ENCODE measurements at regions not wholly inside any gene's neighbourhood (a gene's known extent, or its start where the extent isn't known, plus 50 kb on each side); places are given as distances from the start of the nearest gene placed in this dataset.

- DNase-seq (ENCODE audit: missing footprints): no peak
- ATAC-seq: no peak
- intact Hi-C loops (cut with DNase I): no loop called here
Measured at GRCh38 chr2:228688007-228688645, 506.6 kb upstream of the SPHKAP start.

GRCh38 chr2:228681979-228682378 is 500.5 kb upstream of the SPHKAP start:
- DNase-seq (ENCODE audit: missing footprints): no peak
- intact Hi-C loops (cut with DNase I): loop anchor here (5.0 kb wide), 1 partner anchor 905 kb away; no protein-coding TSS in a partner anchor

DNA sequence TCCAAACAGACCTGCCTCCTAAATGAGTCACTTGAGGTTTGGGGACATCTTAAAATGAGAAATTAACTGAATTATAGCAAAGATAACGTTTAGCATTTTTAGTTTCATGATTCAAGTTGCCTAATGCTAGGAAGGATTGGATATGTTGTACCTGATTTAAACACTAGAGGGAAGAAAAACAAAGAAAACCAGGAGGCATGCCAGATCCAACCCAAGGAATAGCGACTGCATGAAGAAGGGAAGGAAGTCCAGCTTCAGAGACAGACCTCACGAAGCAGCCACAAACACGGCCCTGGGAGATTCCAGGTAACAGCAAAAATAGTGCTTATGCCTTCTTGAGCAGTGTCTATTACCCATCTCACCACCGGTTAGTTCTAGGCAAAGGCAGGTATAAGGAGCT is 499.9 kb upstream of the SPHKAP start:
- intact Hi-C loops (cut with DNase I): loop anchor here (5.0 kb wide), 1 partner anchor 906 kb away; no protein-coding TSS in a partner anchor

More at GRCh38 chr2:228681979-228682378, 500.5 kb upstream of the SPHKAP start:
- no peak for ATAC-seq

GRCh38 chr2:228678110-228678509 is 496.6 kb upstream of the SPHKAP start:
- DNase-seq (ENCODE audit: missing footprints): no peak
- intact Hi-C loops (cut with DNase I): no loop called here

More for the DNA sequence above, 499.9 kb upstream of the SPHKAP start:
- DNase-seq (ENCODE audit: missing footprints): no peak
- peak; percentile 54 for ATAC-seq

DNA sequence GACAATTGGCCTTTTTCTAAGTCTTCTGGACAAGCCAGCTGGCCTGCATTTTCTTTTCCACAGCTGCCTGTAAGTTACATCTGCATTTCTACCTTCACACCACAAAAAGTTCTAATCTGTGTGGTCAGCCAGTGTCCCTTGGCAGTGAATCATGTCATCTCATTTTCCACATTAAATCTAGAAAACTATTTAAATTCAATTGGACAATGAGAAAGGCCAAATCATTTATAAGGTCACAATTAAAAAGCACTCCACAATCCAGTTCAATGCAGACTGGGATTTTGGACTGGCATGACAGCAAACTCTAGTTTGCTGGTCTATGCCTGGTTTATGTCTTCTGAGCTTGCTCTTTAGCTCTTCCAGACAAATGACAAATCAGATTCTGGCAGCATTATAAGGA is 494.2 kb upstream of the SPHKAP start:
- intact Hi-C loops (cut with DNase I): no loop called here
- no peak for DNase-seq (ENCODE audit: missing footprints)
- ATAC-seq: no peak

More at GRCh38 chr2:228678110-228678509, 496.6 kb upstream of the SPHKAP start:
- no peak for ATAC-seq

DNA sequence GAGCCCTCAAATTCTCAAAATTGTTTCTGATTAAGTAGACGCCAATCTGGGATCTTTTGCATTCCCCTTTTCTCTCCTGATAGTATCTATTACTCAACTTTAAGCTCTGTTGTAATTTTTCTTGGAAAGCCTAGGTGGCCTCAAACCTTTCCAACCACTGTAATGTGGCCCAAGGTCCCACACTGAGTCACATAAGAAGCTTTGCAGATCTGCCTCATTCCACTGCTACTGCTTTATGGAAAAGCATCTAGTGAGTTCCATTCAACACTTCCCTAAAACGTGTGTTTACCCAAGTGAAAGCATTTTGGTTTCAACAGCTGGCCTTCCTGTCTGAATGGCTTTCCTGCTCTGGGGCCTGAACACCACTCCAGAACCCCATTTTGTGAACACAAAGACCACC is 493.6 kb upstream of the SPHKAP start:
- DNase-seq (ENCODE audit: missing footprints) (no peak), ATAC-seq (peak; percentile 89)
- intact Hi-C loops (cut with DNase I): no loop called here

GRCh38 chr2:228673876-228674554 is 492.5 kb upstream of the SPHKAP start:
- DNase-seq (ENCODE audit: missing footprints) (no peak), ATAC-seq (no peak)
- intact Hi-C loops (cut with DNase I): no loop called here

- intact Hi-C loops (cut with DNase I): no loop called here
- DNase-seq (ENCODE audit: missing footprints) (no peak), ATAC-seq (no peak)
Measured at GRCh38 chr2:228669690-228670089, 488.2 kb upstream of the SPHKAP start.

GRCh38 chr2:228665232-228665631 is 483.7 kb upstream of the SPHKAP start:
- no peak for DNase-seq (ENCODE audit: missing footprints)
- no peak for ATAC-seq
- intact Hi-C loops (cut with DNase I): no loop called here

GRCh38 chr2:228658998-228659397 is 477.5 kb upstream of the SPHKAP start:
- DNase-seq (ENCODE audit: missing footprints) (no peak), ATAC-seq (no peak)
- intact Hi-C loops (cut with DNase I): loop anchor here (2.0 to 5.0 kb wide), 4 partner anchors 342 to 767 kb away; no protein-coding TSS in a partner anchor

- ATAC-seq: no peak
- DNase-seq (ENCODE audit: missing footprints): no peak
- intact Hi-C loops (cut with DNase I): loop anchor here (2.0 to 5.0 kb wide), 5 partner anchors 279 to 766 kb away; no protein-coding TSS in a partner anchor
Measured at GRCh38 chr2:228657807-228658402, 476.4 kb upstream of the SPHKAP start.

DNA sequence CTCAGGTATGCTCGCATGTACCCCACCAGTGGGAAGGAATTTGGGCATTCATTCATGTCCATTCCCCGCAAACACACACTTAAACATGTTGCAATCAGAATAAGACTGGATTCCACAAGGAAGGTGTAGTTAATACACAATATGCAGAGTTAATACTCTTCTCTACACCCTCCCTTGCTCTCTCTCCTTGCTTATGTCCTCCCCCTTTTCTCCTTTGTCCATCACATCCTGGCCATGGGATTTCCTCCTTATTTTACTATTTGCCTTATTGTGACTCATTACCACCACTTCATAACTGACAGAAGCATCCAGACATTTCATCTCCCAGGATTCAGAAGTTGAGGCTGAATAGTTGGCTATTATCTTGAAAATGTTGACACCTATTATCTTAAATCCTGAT is 473.8 kb upstream of the SPHKAP start:
- ATAC-seq (no peak), DNase-seq (ENCODE audit: missing footprints) (no peak)
- intact Hi-C loops (cut with DNase I): loop anchor here (5.0 kb wide), 3 partner anchors 338 to 763 kb away; no protein-coding TSS in a partner anchor

DNA sequence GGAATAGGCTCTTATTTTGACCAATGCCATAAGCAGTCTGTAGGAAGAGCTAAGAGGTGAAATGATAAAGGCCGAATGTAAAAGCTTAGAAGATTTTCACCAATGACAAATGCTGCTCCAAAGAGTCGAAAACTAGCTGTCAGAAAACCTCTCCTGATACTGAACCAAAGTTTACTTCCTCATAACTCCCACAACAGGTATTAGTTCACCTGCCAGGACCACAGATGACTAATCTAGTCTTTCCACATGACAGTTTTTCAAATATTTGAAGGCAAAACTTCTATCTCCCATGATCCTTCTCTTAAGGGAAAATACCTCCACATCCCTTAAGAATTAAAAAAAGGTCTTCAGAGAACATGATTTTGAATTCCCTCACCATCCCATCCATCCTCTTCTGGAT is 473.2 kb upstream of the SPHKAP start:
- DNase-seq (ENCODE audit: missing footprints): no peak
- intact Hi-C loops (cut with DNase I): loop anchor here (1.0 to 5.0 kb wide), 6 partner anchors 227 to 762 kb away; no protein-coding TSS in a partner anchor
- no peak for ATAC-seq

DNA sequence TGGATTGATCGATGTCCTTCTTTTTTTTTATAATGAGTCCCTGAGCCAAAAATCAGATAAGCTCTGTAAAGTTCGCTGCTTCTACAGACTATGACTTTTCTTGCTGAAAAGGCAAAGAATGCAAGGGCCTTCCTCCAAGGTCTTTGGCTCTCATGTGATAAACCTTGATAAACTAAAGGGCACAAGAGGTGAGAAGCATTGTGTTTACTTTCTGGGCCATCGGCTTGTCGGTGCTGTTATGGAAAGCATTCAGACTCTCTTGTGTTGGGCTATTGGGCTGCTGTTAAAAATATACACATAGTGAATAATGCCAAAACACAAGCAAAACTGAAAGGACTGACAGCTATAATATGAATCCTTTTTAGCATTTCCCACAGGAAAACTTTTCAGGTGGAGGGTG is 472.4 kb upstream of the SPHKAP start:
- ATAC-seq: no peak
- intact Hi-C loops (cut with DNase I): loop anchor here (1.0 to 5.0 kb wide), 3 partner anchors 227 to 474 kb away; no protein-coding TSS in a partner anchor
- no peak for DNase-seq (ENCODE audit: missing footprints)

- ATAC-seq: no peak
- intact Hi-C loops (cut with DNase I): loop anchor here (5.0 kb wide), 2 partner anchors 225 to 305 kb away; no protein-coding TSS in a partner anchor
- DNase-seq (ENCODE audit: missing footprints): no peak
Measured at GRCh38 chr2:228652366-228652765, 470.9 kb upstream of the SPHKAP start.

- ATAC-seq: peak; percentile 26
- intact Hi-C loops (cut with DNase I): loop anchor here (2.0 to 5.0 kb wide), 3 partner anchors 223 to 303 kb away; no protein-coding TSS in a partner anchor
Measured at GRCh38 chr2:228649876-228650275, 468.4 kb upstream of the SPHKAP start.

DNA sequence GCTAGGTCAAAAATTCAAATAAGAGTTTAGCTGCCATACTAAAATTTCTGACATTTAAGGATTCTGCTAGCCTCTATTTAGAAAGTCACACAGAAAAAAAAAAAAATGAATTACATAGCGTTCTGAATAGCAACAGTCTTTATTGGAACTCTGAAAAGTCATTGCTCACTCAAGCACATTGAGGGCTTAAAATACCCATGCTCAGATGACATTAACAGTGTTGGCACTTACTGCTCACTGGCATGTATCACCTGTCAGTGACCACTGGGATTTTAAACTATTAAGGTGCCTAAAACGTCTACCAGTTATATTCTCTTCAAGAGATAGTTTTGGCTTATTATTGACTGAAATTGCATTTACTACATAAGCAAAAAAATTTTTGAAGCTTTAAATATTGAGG is 468.0 kb upstream of the SPHKAP start:
- ATAC-seq (peak; percentile 85), DNase-seq (ENCODE audit: missing footprints) (no peak)
- intact Hi-C loops (cut with DNase I): loop anchor here (2.0 kb wide), 1 partner anchor 271 kb away; no protein-coding TSS in a partner anchor

More at GRCh38 chr2:228649876-228650275, 468.4 kb upstream of the SPHKAP start:
- DNase-seq (ENCODE audit: missing footprints): no peak

GRCh38 chr2:228648541-228648940 is 467.1 kb upstream of the SPHKAP start:
- intact Hi-C loops (cut with DNase I): loop anchor here (2.0 kb wide), 1 partner anchor 270 kb away; no protein-coding TSS in a partner anchor
- ATAC-seq (no peak), DNase-seq (ENCODE audit: missing footprints) (no peak)

- DNase-seq (ENCODE audit: missing footprints) (no peak), ATAC-seq (no peak)
- intact Hi-C loops (cut with DNase I): no loop called here
Measured at GRCh38 chr2:228646061-228646460, 464.6 kb upstream of the SPHKAP start.

Measured in Right ventricle myocardium inferior (tissue), 1 donor.